Fibroblast of the aortic adventitia (primary cell): ENCODE measurements at regions not wholly inside any gene's neighbourhood (a gene's known extent, or its start where the extent isn't known, plus 50 kb on each side); places are given as distances from the start of the nearest gene placed in this dataset.
A peak's percentile ranks its signal among the peaks of the same experiment; 100 is the strongest.

Experiments used
- DNase-seq: peaks from one replicate; pipeline ENCODE4 v3.0.0-alpha.2; 2010; ENCODE audit warnings: low read depth
- H3K4me3 ChIP-seq: 2 replicates; pipeline ENCODE4 v1.5.1; 2011; ENCODE audit warnings: low read depth, mild to moderate bottlenecking, control low read depth, low read length, moderate library complexity
- CTCF ChIP-seq: IDR thresholded peaks from 2 replicates; pipeline ENCODE4 v1.5.1; 2011; ENCODE audit warnings: mild to moderate bottlenecking, low read length, control low read depth, inconsistent platforms; ENCODE audit not compliant: insufficient read depth

- peak; percentile 81 for DNase-seq
- no peak overlapping the region for H3K4me3 ChIP-seq
- no peak for TF ChIP-seq CTCF
Observed at GRCh38 chr9:13354733-13355132, 75.2 kb upstream of the MPDZ start.

GRCh38 chr9:13352451-13352979, 73.0 kb upstream of the MPDZ start:
- no peak overlapping the region for H3K4me3 ChIP-seq
- no peak for DNase-seq

GRCh38 chr9:13351778-13352386, 72.4 kb upstream of the MPDZ start:
- TF ChIP-seq CTCF = peak; percentile 59
- no peak overlapping the region for H3K4me3 ChIP-seq
- peak; percentile 90 for DNase-seq

More at GRCh38 chr9:13352451-13352979, 73.0 kb upstream of the MPDZ start:
- no peak for TF ChIP-seq CTCF

GRCh38 chr9:13332571-13332970, 53.1 kb upstream of the MPDZ start:
- no peak for TF ChIP-seq CTCF
- H3K4me3 ChIP-seq = no peak overlapping the region
- DNase-seq = no peak

GRCh38 chr9:13331320-13331719, 51.8 kb upstream of the MPDZ start:
- TF ChIP-seq CTCF = no peak
- no peak for DNase-seq
- no peak overlapping the region for H3K4me3 ChIP-seq

GRCh38 chr9:13330396-13331004, 51.0 kb upstream of the MPDZ start:
- H3K4me3 ChIP-seq = no peak overlapping the region
- DNase-seq = peak; percentile 59
- TF ChIP-seq CTCF = no peak
